ENCODE measurements at regions not wholly inside any gene's neighbourhood (a gene's known extent, or its start where the extent isn't known, plus 50 kb on each side); places are given as distances from the start of the nearest gene placed in this dataset.

DNA sequence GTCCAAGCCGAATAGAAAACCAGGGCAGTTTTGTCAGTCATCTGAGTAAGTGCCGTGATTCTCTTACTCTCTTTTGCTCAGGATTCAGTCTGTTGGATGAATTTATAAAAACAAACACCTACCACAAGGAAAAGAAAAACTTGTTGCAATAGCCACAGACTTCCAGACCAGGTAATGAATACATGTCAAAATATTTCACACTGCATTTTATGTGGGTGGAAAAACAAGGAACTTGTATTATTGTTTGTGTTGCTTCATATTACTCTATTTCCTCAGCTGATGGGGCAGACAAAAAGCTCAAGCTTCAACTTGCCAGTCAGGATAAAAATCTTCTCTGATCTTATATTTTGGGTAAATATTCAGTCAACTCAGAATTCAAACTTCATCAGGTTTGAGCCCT is 1125.7 kb downstream of the NLGN4Y start:
- DNase-seq (ENCODE audit: low read depth) = no peak

DNA sequence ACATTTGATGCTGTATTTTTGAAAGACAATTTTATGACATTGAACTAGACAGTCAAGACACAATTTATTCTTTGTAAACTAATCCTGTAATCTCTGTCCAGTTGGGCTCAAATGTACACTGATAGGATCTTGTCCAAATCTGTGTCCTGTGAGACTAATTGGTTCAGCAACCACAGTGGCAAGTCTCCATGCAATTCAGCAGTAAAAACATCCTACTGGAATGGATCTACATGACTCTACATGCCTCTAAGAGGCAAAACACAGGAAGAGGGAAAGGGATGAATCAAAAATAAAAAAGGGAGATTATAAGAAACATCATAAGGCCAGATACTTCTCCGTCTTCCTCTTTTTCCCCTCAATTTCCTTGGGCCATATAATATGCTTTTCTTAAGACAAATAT is 1164.2 kb downstream of the NLGN4Y start:
- no peak for DNase-seq (ENCODE audit: low read depth)

DNA sequence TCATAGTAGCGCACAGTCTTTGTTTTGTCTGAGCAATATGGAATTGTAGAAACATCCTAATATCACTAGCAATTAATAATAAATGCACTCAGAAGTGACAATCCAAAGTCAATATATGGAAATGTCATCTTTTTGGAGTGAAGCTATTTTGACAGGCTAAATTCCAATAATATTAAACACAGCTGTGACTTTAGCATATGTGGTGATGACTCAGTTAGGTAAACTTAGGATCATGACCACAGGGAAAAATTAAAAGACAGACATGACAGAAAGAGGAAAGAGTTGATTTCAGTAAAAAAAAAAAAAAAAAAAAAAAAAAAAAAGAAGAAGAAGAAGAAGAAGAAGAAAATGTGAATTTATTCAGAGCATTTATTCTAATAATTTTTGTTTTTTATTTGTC is 1165.7 kb downstream of the NLGN4Y start:
- no peak for DNase-seq (ENCODE audit: low read depth)

DNA sequence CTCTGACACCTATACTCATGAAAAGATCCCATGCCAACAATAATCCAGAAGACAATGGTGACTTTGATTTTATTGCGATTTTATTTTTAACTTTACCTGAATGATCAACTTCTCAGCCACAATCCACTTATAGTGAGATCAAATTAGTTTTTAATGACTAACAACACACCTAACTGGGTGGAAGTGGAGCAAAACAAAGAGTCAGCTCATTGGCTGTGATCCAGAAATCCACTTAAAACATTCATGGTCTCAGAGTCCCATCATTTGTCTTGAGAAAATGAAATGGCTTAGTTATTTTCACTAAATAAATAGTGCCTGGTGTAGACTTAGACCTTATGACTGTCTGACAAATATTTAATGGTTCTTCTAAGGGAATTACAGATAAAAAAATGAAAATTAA is 1177.8 kb downstream of the NLGN4Y start:
- no peak for DNase-seq (ENCODE audit: low read depth)

DNA sequence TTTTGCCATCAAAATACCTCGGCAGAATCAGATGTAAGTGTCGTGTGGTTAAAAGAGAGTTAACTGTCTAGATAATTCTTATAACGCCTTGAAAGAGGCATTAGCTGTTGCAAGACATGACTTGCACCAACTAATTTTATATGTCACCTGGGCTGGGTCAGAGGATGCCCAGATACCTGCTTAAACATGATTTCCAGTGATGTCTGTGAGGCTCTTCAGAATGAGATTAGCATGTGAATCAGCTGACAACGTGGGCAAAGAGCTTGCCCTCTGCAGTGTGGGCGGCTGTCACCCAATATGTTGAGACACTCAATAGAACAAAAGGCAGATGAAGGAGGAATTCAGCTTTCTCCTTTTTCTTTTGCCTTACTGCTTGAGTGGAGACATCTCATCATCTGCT is 1180.6 kb downstream of the NLGN4Y start:
- DNase-seq (ENCODE audit: low read depth) = no peak

DNA sequence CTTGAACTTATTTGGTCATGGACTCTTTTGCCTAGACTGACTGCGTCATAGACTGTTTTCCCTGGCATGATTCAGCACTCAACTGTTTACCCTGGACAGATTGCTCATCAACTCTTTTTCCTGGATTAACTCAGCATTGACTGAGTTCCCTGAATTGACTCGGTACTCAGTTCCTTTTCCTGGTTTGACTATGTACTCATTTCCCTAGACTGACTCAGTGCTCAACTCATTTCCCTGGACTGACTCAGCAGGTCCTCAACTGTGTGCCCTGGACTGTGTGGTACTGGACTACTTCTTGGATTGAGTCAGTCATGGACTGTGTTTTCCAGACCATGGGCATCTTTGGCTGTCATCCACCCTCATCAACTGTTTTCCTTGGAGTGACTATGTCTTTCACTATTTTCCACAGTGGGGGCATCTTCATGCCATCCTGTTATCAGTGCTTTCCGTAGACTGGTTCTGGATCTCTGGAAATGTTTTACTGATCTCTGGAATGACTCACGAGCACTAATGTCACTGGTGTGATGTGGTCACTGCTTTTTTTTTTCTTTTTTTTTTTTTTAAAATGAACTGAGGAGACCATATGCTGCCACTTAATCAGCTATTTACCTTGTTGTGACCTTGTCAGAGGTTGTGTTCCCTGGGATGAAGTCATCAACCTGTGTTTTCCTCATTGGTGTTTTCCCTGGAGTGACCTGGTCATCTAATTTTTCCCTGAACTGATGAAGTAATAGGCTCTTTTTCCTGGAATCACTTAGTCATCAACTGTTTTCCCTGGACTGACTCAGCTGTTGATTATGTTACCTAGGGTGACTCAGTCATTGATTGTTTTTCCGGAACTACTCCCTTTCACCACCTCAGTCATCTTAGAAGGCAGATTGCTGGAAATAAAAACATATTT is 1225.5 kb downstream of the NLGN4Y start:
- DNase-seq (ENCODE audit: low read depth) = no peak

DNA sequence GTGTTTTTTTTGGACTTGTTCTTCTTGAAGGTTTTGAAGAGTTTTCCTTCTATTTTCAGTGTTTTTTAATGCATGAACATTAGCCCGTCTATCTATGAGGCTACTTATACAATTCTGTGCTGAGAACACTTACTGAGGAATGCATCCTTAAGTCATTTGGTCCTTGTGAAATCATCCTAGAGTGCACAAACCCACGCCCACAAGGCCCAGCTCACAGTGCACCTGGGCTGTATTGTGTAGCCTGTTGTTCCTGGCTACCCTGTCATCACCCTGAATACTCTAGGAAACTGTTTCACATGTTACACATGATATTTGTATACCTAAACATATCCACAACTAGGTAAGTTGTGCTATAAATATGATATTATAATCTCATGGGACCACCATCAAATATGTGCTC is 1226.7 kb downstream of the NLGN4Y start:
- DNase-seq (ENCODE audit: low read depth) = no peak

DNA sequence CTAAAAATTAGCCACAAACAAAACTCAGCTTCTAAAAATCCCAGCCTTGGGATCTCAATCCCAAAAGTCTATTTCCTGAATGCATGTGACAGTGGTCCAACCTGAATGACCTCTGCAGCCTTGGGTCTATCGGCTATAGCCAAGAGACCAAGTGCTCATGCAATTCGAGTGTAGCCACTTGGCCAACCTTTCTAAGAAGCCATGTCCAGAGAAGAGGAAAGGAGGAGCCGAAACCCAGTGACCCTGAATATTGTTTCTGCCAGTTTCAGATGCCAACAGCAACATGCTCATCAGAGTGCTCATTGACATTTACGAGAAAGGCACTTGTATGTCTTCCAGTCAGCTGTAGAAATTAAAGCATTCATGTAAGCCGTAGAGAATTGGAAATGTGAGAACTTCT is 1231.9 kb downstream of the NLGN4Y start:
- no peak for DNase-seq (ENCODE audit: low read depth)

DNA sequence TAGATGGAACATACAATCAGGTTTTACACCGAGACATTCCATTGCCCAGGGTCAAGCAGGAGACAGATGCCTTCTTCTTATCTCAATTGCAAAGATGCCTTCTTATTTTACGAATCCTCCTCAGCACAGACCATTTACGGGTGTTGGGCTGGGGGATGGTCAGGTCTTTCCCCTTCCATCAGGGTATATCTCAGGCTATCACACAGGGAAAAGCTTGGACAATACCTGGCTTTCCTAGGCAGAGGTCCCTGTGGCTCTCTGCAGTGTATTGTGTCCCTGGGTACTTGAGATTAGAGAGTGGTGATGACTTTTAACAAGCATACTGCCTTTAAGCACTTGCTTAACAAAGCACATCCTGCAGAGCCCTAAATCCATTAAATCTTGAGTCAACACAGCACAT is 1249.2 kb downstream of the NLGN4Y start:
- no peak for DNase-seq (ENCODE audit: low read depth)

DNA sequence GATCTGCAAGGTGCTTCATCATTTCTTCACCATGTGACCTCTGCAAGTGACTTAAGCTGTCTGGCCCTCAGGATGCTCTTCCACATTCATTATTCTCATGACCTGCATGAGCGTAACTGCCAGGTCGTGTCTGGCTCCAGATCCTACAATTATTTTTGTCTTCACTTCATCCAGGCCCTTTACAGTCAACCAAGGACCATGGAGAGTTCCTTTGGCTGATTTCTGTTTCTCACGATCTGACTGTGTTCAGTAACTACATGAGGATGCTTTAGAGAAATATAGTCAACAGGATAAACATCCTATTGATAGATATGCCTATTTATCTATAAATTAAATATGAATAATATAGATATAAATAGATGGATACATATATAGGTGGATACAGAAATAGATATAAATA is 1251.6 kb downstream of the NLGN4Y start:
- DNase-seq (ENCODE audit: low read depth) = no peak

DNA sequence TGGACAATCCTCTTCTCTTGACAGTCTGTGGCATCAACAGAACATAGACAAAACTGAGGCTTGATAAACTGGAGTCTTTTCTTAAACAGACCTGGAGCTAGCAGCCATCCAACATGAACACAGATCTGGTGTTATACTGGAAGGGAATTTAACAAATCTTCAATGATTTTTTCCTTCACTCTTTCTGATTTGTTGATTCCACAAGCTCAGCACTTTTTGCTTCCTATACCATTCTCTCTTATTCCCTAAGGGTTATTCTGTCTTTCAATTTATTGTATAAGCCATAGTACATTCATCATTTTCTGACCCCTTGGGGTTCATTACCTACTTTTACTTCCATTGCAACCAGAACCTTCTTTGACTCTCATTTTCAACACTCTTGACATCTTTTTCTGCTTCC is 1255.6 kb downstream of the NLGN4Y start:
- DNase-seq (ENCODE audit: low read depth) = no peak

DNA sequence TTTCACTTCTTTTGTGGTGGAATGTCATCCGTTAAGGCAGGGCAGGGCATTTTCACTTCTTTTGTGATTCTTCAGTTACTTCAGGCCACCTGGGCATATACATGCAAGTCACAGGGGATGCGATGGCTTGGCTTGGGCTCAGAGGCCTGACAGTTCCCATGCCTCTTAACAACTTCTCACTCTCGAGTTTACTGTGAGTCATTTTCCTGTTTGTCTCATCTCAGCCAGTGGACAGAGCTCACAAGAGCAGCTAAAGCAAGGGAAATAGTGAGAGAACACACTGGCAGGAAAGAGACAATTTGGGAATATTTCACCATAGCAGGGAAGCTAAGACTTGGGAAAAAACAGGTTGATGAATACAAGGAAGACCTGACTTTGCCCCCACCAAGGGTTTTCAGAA is 1275.7 kb downstream of the NLGN4Y start:
- no peak for DNase-seq (ENCODE audit: low read depth)

DNA sequence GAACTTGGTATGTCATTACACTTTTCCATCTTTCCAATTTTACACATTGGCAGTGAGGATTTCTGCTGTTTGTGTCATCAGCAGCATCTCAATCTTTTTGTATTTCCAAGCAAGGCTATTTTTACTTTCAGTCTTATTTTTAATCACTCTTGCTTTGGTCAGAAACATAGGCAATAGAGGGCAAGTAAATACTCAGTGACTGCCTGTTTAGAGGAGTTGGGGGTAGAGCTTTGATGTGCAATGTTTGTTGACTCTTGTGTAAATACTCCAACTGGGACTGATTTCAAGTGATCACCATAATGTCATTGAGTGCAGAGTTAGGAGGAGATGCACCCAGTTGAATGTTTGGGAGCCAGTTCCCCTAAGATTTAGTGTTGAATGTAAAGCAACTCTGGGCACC is 1281.7 kb downstream of the NLGN4Y start:
- DNase-seq (ENCODE audit: low read depth) = no peak

DNA sequence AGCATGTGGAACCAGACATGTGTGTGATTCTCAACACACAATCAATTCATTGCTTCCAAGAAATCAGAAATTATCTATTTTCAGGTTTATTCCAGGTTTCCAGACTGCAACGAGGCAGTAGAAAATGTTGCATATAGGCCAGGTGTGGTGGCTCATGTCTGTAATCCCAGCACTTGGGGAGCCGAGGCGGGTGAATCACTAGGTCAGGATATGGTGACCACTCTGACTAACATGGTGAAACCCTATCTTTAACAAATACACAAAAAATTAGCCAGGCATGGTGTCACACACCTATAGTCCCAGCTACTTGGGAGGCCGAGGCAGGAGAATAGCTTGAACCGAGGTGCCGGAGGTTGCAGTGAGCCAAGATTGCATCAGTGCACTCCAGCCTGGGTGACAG is 1289.9 kb downstream of the NLGN4Y start:
- no peak for DNase-seq (ENCODE audit: low read depth)

Data from CMK (cell line).